Rectal smooth muscle tissue (tissue), 1 donor: ENCODE measurements at regions not wholly inside any gene's neighbourhood (a gene's known extent, or its start where the extent isn't known, plus 50 kb on each side); places are given as distances from the start of the nearest gene placed in this dataset.

Experiments
- H3K27ac ChIP-seq: one replicate; pipeline ENCODE4 v1.7.0; 2013; ENCODE audit warnings: low read depth, low read length, inconsistent platforms
- H3K27me3 ChIP-seq: one replicate; pipeline ENCODE4 v1.7.0; 2013; ENCODE audit warnings: low read length; ENCODE audit not compliant: control insufficient read depth, insufficient read depth
- H3K36me3 ChIP-seq: one replicate; pipeline ENCODE4 v1.7.0; 2013; ENCODE audit warnings: low read length; ENCODE audit not compliant: control insufficient read depth, insufficient read depth
- H3K4me1 ChIP-seq: one replicate; pipeline ENCODE4 v1.7.0; 2013; ENCODE audit warnings: low read length; ENCODE audit not compliant: control insufficient read depth, insufficient read depth
- H3K4me3 ChIP-seq: one replicate; pipeline ENCODE4 v1.7.0; 2013; ENCODE audit warnings: low read length
- H3K9ac ChIP-seq: one replicate; pipeline ENCODE4 v1.7.0; 2013; ENCODE audit warnings: low read length

DNA sequence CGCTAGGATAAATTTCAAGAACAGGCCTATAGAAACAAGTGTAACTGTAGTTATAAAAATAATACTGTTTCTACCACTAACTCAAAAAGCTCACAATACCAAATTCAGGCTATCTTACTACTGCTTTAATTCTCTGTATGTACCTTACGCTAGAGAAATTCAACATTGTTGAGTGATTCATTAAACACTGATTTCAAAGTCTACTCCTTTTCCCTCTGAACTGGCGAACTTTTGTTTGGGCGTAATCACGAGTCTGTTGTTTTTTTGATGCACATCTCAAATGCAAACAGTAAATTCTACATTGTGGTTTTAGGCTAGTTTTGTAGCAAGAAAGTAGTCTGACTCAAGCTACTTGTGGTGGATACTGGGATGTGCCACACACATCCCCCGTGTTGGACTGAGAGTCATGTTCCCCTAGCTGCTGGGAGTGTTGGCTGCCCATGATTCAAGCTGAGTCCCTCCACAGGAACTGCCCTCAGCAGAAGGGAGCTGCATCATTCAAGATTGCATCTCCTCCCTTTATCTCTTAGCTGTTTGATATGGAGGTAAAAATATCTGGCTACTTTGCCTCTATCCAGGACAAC, 406.1 kb downstream of the RAPGEF2 start:
- H3K27me3 ChIP-seq = no peaks in the 10 kb centered on the region

DNA sequence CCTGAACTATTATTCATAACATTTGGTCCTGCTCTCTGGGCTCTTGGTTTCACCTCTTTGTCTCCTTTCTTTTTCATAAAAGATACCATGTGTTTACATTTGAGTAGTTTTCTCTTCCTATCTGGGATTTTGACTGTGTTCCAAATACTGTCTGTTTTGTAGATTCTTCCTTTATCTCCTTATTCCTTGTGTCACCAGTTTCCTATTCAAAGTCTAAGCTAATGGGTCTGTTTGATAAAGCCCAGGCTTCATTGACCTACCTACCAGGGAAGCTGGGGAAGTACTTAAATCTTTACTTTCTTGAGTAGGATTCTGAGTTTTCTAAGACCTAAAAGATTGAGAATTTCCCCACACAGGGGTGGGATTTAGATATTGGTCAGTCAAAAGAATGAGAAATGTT, 409.5 kb downstream of the RAPGEF2 start:
- Histone ChIP-seq H3K36me3 (no peaks in the 10 kb centered on the region), H3K27me3 (no peaks in the 10 kb centered on the region), H3K4me1 (no peaks in the 10 kb centered on the region), H3K9ac (no peak overlapping the region), H3K4me3 (no peak overlapping the region), H3K27ac (no peak overlapping the region)

More for the DNA sequence above, 406.1 kb downstream of the RAPGEF2 start:
- Histone ChIP-seq H3K36me3 (no peaks in the 10 kb centered on the region), H3K9ac (no peak overlapping the region), H3K27ac (no peak overlapping the region), H3K4me3 (no peak overlapping the region), H3K4me1 (no peaks in the 10 kb centered on the region)

DNA sequence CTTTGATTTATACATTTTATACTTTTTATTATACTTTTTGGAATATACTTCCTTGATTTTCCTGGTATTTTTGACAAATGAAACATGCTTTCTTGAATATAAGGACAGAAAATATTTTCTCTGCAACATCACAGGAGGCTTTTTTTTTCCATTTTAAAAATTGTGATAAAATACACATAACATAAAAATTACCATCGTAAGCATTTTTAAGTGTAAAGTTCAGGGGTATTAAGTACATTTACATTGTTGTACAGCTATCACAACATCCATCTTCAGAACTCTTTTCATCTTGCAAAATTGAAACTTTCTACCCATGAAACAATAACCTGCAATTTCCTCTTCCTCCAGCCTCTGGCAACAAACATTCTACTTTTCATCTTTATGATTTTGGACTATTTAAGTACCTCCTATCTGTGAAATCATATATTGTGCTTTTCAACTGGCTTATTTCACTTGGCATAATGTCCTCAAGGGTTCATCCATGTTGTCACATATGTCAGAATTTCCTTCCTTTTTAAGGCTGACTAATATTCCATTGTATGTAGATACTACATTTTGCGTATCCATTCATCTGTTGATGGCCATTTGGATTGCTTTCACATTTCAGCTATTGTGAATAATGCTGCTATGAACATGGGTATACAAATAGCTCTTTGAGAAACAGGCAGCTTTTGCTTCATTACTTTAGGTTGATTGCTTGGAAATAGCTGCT, 412.6 kb downstream of the RAPGEF2 start:
- no peaks in the 10 kb centered on the region for H3K36me3 ChIP-seq
- H3K9ac ChIP-seq = no peak overlapping the region
- no peaks in the 10 kb centered on the region for H3K4me1 ChIP-seq
- H3K27ac ChIP-seq = no peak overlapping the region
- H3K4me3 ChIP-seq = no peak overlapping the region
- no peaks in the 10 kb centered on the region for H3K27me3 ChIP-seq

DNA sequence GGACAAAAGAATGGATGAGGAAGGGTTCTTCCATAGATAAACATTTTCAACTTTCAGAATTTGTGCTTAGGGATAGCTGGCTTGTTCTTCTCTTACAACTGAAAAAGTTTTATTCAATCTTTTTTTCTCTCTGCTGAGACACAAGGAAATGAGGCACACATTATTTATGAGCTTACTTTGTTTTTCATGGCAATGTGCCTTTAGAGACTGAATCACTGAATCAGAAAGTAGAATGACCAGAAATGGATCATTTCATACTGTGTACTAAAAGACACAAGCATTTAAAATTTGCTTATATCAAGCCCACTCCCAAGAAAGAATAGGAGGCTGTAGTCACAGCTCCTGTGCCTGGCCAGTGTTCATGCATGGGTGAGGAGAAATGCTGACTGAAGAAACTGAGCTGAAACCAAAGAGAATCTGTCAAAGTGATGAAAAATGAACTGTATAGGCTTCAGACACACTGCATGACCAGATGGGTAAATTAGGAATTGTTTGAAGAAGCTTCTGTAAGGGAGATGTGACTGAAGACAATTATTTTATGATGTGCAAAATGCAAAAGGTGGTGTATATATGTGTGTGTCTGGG, 413.8 kb downstream of the RAPGEF2 start:
- Histone ChIP-seq H3K27ac (no peak overlapping the region), H3K4me3 (no peak overlapping the region), H3K4me1 (no peaks in the 10 kb centered on the region), H3K36me3 (no peaks in the 10 kb centered on the region), H3K27me3 (no peaks in the 10 kb centered on the region), H3K9ac (no peak overlapping the region)

DNA sequence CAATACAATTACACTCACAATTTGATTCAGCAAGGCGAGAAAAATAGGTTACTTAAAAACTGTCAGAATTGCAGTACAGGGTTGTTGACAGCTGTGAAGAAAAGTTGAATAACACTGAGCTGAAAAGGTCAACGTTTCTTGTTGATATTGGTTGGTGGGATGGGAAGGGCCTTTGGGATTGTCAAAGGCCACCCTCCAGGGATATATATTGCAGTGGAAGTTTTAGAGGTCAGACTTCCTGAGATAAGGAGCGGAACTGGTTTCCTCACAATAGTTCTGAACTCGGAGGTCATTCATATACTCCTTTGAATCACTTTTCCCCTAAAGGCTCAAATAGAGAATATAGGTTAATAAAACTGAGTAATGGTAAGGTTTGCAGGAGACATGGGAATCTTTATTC, 417.2 kb downstream of the RAPGEF2 start:
- Histone ChIP-seq H3K4me1 (no peaks in the 10 kb centered on the region), H3K27ac (no peak overlapping the region), H3K36me3 (no peaks in the 10 kb centered on the region), H3K27me3 (no peaks in the 10 kb centered on the region), H3K4me3 (no peak overlapping the region), H3K9ac (no peak overlapping the region)

DNA sequence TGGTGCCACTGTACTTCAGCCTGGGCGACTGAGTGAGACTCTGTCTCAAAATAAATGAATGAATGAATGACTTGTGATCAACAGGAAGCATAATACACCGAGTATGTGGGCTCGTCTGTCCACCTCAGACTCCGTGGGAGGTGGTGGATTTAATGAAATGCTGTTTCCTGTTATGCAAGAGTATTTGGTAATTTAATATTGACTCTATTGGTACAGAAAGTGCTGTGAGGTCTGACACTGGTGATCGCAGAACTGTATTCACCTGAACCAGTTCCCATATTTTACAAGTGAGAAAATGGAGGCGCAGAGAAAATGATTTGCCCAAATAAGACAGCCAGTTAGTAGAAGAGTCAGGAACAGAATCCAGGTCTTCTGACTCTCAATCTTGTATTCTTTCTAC, 423.3 kb downstream of the RAPGEF2 start:
- Histone ChIP-seq H3K9ac (no peak overlapping the region), H3K36me3 (no peaks in the 10 kb centered on the region), H3K4me3 (no peak overlapping the region), H3K27ac (no peak overlapping the region), H3K4me1 (no peaks in the 10 kb centered on the region), H3K27me3 (no peaks in the 10 kb centered on the region)

DNA sequence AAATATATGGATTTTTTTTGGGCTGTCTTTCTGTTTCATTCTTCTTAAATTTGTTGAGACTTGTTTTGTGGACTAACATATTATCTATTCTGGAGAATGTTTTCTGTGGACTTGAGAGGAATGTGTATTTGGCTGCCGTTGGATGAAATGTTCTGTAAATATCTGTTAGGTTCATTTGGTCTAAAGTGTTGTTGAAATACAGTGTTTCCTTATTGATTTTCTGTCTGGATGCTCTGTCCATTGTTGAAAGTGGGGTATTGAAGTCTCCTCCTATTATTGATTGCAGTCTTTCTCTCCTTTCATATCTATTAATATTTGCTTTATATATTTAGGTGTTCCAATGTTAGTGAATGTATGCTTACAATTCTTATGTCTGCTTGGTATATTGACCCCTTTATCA, 431.8 kb downstream of the RAPGEF2 start:
- Histone ChIP-seq H3K4me1 (no peaks in the 10 kb centered on the region), H3K36me3 (no peaks in the 10 kb centered on the region), H3K27ac (no peak overlapping the region), H3K27me3 (no peaks in the 10 kb centered on the region), H3K9ac (no peak overlapping the region), H3K4me3 (no peak overlapping the region)

DNA sequence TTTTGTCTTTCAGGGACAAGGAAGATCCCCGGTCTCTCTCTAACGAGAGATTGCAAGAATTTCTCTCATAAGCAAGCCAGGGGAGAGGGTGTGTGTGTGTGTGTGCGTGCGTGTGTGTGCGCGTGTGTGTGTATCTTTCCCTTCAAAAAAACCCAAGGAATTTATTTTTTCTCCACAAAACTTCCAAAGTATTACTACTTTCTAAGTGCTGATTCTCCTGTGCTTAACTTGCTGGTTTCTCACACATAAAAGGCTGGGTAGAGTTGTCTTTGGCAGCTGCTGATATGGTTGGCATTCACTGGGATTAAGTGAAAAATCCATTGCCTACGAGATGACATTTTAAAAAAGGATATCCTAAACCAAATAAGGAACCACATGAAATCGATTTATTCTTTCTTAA, 435.7 kb downstream of the RAPGEF2 start:
- H3K36me3 ChIP-seq = no peaks in the 10 kb centered on the region
- no peaks in the 10 kb centered on the region for H3K4me1 ChIP-seq
- H3K27me3 ChIP-seq = no peaks in the 10 kb centered on the region
- no peak overlapping the region for H3K4me3 ChIP-seq
- no peak overlapping the region for H3K27ac ChIP-seq
- no peak overlapping the region for H3K9ac ChIP-seq

DNA sequence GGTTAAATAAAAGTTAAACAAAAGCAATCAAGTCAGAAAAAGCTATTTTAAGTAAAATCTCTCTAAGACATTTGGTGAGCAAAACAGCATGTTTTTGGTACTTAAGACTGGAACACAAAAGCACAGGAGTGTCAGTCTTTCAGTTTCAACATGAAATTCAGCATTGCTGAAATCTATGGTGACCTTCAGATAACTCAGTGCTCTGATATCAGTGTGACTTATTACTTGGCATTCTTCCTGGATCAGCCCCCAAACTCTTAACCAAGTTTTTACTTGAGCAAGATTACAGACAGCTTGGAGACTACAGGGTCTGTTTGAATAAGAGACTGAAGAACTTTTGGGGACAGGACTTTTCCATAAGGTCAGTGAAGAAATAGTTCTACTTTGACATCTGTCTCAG, 437.2 kb downstream of the RAPGEF2 start:
- Histone ChIP-seq H3K4me1 (no peaks in the 10 kb centered on the region), H3K27me3 (no peaks in the 10 kb centered on the region), H3K36me3 (no peaks in the 10 kb centered on the region), H3K27ac (no peak overlapping the region), H3K4me3 (no peak overlapping the region), H3K9ac (no peak overlapping the region)

DNA sequence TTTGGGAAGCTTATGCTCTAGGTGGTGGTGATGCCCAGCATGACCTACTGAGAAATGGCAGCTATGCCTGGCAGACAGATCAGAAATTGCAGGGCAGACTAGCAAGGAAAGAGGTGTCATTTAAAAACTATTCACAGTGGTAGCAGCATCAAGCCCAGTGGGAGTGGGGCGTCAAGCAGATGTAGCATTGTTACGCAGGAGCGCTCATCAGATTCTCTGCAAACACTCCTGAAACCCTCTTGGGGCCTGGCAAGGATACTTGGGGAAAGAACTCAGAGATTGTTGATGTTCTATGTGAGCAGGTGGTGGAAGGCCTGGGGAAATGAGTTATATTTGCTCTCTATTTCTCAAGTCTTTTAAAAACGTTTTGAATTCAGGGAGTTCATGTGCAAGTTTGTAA, 437.6 kb downstream of the RAPGEF2 start:
- no peak overlapping the region for H3K27ac ChIP-seq
- no peaks in the 10 kb centered on the region for H3K27me3 ChIP-seq
- no peak overlapping the region for H3K4me3 ChIP-seq
- H3K9ac ChIP-seq = no peak overlapping the region
- H3K4me1 ChIP-seq = no peaks in the 10 kb centered on the region
- H3K36me3 ChIP-seq = no peaks in the 10 kb centered on the region

DNA sequence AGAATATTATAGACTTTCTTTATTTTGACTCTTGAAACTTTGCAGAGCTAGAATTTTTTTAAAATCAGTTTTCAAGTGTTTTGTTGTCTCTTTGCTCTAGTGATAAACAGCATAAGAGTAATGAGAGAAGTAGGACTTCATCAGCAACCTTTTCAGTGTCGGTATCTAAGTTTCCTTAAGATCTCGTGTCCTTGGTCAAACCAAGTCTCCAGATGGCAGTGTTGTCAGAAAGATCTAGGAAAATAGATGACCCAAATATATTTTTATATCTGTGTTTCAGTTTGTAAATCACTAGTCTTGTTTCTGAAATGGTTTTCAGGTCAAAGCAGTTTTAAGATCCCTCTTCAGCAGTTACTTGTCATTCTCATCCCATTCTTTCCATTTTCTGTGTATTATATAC, 438.3 kb downstream of the RAPGEF2 start:
- H3K27me3 ChIP-seq = no peaks in the 10 kb centered on the region
- H3K27ac ChIP-seq = no peak overlapping the region
- H3K36me3 ChIP-seq = no peaks in the 10 kb centered on the region
- H3K4me1 ChIP-seq = no peaks in the 10 kb centered on the region
- no peak overlapping the region for H3K9ac ChIP-seq
- H3K4me3 ChIP-seq = no peak overlapping the region

DNA sequence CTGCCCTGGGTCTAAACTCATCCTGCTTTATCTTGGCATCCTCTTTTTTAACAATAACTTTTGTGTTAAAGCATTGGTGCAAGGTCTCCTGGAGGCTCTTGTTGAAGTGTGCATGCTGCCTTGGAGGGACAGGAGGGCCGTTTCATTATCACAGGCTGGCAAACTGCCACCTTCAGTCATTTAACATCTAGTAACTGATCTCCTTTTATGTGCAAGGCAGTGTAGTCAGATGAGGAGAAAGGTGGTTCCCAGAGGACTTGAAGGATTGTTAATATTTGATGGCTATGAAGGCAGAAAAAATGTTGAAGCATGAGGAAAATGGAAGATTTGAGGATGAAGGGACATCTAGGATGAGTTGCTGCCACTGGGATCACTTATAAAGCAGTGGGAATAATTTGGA, 439.4 kb downstream of the RAPGEF2 start:
- no peaks in the 10 kb centered on the region for H3K4me1 ChIP-seq
- no peaks in the 10 kb centered on the region for H3K36me3 ChIP-seq
- no peak overlapping the region for H3K4me3 ChIP-seq
- no peak overlapping the region for H3K27ac ChIP-seq
- no peaks in the 10 kb centered on the region for H3K27me3 ChIP-seq
- H3K9ac ChIP-seq = no peak overlapping the region

DNA sequence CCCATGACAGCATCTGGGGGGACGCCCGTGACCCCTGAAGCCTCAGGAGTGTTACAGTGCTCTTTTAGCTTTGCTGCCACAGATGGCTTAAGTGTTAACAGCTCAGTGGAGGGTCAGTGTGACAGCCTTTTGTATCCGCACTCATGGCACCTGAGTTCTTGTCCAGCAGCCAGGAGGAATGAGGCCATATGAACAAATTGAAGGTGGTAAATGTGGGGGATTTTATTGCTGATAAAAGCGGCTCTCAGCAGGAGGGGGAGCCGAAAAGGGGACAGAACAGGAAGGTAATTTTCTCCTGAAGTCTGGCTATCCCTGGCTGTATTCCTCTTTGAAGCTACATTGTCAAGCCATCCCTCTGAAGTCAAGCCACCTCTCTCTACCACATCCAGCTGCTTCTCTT, 441.0 kb downstream of the RAPGEF2 start:
- Histone ChIP-seq H3K36me3 (no peaks in the 10 kb centered on the region), H3K4me3 (no peak overlapping the region), H3K27me3 (no peaks in the 10 kb centered on the region), H3K4me1 (no peaks in the 10 kb centered on the region), H3K27ac (no peak overlapping the region), H3K9ac (no peak overlapping the region)
